Uterus (tissue), 2 donors: ENCODE measurements at regions not wholly inside any gene's neighbourhood (a gene's known extent, or its start where the extent isn't known, plus 50 kb on each side); places are given as distances from the start of the nearest gene placed in this dataset.

ENCODE experiments used
- POLR2A ChIP-seq, 2 donors: fragments of 450-650 bp; IDR thresholded peaks; one replicate each; pipeline ENCODE4 v1.6.1; 2016; ENCODE audit warnings: antibody characterized with exemption in 2 of 2, mild to moderate bottlenecking in 1 of 2, moderate library complexity in 1 of 2
- TF ChIP-seq, protein P1 (sequence below), 4 experiments: fragments of 200-600 bp in 2 of 4; fragments of 450-650 bp in 2 of 4; sonication (generic) in 2 of 4; IDR thresholded peaks; one replicate each; pipeline ENCODE4 v1.5.1; 2016 to 2019; ENCODE audit warnings: antibody characterized with exemption in 4 of 4, mild to moderate bottlenecking in 2 of 4, moderate library complexity in 1 of 4

DNA sequence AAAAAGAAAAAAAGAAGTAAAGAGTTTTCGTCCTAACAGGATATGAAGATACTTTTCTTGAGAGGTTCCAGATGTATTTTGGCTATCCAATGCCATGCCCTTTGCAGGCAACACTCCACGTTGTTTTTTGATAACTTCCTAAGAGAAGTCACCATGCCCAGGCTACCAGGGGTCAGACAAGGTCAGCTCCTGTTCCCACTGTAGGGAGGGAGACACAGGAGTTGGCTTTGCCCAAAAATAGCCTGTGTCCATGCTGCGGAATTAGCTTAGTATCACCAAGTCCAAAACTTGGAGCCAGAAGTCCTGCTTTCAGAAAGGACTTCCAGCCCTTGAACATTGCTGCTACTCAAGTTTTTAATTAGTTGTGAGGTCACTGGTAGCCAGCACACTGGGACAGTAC lies 62.1 kb upstream of the NRIP1 start:
- TF ChIP-seq, protein P1, sequence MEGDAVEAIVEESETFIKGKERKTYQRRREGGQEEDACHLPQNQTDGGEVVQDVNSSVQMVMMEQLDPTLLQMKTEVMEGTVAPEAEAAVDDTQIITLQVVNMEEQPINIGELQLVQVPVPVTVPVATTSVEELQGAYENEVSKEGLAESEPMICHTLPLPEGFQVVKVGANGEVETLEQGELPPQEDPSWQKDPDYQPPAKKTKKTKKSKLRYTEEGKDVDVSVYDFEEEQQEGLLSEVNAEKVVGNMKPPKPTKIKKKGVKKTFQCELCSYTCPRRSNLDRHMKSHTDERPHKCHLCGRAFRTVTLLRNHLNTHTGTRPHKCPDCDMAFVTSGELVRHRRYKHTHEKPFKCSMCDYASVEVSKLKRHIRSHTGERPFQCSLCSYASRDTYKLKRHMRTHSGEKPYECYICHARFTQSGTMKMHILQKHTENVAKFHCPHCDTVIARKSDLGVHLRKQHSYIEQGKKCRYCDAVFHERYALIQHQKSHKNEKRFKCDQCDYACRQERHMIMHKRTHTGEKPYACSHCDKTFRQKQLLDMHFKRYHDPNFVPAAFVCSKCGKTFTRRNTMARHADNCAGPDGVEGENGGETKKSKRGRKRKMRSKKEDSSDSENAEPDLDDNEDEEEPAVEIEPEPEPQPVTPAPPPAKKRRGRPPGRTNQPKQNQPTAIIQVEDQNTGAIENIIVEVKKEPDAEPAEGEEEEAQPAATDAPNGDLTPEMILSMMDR (IDR thresholded peaks at IDR 0.05), result no peak
- no peak for TF ChIP-seq POLR2A (IDR thresholded peaks at IDR 0.05)
